ENCODE measurements at regions not wholly inside any gene's neighbourhood (a gene's known extent, or its start where the extent isn't known, plus 50 kb on each side); places are given as distances from the start of the nearest gene placed in this dataset.
A peak's percentile ranks its signal among the peaks of the same experiment; 100 is the strongest.

DNA sequence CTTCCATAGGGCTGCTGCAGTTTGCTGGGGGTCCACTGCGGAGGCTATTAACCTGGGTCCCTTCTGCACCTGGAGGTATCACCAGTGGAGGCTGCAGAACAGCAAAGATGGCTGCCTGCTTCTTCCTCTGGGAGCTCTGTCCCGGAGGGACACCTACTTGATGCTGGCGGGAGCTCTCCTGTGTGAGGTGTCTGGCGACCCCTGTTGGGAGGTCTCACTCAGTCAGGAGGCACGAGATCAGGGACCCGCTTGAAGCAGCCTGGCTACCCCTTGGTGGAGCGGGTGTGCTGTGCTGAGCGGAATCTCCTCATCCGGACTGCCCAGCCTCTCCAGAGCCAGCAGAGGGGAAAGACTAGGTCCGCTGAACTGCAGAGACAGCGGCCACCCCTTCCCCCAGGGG is 56.0 kb upstream of the CTXND1 start:
- no peak for DNase-seq

DNA sequence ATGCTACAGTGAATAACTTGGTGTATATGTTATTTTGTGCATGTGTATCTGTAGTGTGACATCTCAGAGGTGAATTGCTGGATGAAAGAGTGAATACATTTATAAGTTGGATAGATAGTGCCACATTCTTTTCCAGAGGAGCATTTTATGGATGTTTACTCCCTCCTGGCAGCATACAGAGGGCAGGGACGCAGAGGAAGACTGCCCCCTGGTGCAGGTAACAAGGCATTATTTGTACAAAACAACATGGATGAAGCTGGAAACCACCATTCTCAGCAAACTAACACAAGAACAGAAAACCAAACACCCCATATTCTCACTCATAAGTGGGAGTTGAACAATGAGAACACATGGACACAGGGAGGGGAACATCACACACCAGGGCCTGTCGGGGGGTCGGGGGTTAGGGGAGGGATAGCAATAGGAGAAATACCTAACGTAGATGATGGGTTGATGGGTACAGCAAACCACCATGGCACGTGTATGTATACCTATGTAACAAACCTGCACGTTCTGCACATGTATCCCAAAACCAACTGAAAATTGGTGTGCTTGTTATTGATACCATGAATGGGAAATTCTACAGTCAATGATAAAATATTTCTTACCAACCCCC is 57.9 kb upstream of the CTXND1 start:
- DNase-seq = peak; percentile 41

DNA sequence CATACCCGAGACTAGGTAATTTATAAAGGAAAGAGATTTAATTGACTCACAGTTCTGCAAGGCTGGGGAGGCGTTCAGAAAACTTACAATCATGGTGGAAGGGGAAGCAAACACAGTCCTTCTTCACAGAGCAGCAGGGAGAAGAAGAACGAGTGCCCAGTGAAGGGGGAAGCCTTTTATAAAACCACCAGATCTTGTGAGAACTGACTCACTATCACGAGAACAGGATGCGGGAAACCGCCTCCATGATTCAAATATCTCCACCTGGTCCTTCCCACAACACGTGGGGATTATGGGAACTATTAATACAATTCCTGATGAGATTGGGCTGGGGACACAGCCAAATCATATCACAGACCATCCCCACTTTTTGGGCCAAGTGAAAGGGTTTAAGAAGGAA is 58.8 kb upstream of the CTXND1 start:
- no peak for DNase-seq

DNA sequence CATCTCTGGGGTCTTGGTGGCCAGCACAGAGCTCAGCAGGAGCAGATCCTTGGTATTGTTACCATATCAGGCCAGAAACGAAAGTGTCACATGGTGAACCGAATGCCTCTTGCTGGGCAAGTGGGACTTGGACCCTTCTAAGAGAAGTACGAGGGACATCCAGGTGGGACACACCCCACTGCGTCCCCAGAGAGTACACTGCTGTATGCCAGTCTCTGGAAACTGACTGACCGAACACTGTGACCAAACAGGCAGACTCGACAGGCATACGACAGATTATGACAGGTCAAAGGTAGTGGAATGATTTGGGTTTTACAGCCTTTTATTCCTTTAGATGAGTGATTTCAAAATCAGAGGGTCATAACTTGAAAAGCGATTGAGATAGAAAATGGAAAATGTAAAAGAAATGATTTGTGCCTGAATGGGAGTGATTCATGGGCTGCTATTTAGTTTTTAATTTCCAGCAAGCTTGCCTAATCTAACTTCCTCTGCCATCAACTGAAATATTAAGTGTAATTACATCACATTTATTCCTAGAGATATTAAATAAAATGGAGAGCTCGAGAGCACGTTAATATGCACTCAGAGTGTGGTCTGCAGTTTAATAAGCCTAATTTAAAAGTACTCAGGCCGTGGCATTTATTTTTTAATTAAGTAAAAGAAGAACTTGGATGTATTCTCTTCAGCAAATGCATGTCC is 63.4 kb upstream of the CTXND1 start:
- no peak for DNase-seq

DNA sequence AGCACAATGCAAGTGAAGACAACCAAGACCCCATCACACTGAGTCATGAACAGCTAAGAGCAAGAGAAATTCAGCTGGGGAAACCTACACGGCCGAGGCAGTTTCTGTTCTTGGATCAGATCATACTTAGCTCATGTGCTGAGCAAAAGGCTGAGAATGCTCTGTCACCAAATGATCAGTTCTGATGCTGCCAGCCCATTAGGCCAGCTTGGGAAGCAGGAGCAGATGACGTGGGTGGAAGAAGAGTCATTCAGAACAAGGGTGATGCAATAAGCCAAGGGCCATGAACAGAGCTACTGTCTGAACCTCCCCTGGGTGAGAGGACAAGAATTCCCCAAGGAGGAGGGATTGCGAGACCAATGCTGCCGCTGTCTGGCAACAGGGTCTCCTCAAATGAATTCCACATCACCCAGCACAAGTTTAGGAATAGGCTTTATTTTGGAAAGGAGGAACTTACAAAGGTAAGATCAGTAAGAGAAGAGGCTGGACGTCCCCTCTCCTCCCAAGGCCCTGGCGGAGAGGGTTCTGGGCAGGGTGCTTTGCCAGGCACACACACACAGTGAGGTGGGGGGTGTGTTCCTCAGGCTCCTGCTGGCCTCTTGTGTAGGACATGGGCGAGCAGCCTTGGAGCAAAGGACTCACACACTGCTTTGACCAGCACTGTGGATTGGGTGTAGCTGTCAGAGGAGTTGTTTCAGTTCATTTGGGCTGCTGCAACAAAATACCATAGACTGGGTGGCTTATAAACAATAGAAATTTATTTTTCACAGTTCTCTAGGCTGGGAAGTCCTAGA is 65.6 kb upstream of the CTXND1 start:
- peak; percentile 5 for DNase-seq

DNA sequence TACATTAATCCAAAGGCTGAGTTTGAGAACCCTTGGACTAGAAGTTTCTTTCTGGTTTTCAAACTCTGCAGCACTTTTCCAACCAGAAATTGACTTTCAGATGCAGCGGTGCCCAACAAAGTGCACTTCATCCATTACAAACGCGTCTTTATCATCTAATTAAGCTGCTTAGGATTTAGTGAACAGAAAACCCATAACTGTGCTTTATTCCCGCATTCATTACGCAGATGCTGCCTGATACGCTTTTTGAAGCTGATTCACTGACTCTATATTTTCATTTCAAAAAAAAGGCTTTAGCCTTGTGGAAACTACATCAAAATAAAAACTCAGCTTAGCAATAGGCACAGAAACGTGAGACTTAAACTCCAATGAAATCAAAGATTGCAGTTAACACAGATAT is 69.8 kb upstream of the CTXND1 start:
- DNase-seq = no peak

DNA sequence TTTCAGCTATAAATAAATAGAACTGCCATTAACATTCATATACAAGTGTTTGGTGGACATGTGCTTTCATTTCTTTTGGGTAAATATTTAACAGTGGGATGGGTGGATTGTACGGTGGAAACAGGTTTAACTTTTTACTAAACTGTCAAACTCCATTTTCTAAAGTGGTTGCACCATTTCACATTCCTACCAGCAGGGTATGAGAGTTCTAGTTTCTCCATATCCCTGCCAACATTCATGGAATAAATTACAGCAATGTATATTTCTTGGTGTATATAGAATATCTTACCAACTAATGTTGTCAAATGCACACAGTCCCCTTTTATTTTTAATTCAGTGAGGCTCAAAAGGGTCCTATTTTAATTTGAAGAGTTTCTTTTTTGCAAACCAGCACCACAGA is 71.3 kb upstream of the CTXND1 start:
- DNase-seq = no peak

DNA sequence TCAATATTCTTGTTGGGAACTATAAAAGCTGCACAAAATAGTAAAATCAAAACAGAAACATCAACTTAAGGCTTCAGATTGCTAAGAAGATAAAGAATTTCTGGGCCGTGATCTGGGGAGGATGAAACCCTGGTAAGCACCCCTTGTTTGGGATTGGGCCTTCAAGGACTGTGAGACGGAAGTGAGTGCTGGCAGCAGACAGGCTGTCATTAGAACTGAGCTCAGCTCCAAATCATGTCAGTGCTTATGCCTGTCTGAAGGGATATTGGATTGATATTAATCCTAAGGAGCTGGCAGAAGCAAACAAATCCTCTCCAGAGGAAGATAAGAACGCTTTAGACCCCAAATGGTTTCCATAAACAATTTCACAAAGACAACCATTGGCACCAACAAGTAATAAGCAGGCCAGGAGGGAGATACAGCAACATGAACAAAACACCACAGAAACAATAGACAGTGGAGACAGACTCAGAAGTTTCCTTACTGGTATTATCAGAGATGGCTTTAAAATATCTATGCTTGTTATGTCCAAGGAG is 72.6 kb upstream of the CTXND1 start:
- DNase-seq = no peak

DNA sequence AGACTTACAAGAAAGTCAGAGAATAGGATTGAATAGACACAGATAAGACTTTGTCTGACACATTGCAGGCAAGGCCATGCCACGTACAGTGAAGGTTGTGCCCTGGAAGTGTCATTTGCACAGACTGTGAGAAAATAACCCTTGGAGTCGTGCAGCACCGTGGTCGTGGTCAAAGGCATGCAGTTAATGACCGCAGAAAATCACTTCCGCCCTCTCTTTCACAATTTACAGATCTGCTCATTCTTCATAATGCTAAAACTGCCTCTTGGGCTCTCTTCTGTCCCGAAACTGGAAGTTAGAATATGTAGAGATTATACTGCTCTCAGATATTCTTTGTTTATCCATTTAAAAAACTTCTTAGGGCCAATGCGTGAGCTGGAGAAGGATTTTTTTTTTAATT is 73.2 kb upstream of the CTXND1 start:
- no peak for DNase-seq

DNA sequence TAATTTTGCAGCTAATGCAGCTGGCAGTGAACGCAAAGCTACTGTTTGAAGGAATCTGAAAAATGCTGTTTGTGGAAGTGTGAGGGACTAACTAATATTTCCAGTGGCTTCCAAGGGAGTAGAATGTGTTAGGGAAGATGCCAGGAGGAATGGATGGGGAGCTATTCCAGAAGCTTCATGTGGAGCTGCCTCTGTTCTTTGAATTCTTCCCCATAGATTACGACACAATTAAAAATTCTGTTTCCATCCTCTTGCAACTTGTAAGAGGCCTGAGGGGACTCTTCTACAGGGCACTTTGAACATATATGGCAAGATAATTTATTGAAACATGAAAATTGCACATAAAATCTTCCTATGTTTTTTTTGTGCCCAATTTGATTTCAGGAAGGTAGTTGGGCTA is 74.3 kb upstream of the CTXND1 start:
- DNase-seq = no peak

DNA sequence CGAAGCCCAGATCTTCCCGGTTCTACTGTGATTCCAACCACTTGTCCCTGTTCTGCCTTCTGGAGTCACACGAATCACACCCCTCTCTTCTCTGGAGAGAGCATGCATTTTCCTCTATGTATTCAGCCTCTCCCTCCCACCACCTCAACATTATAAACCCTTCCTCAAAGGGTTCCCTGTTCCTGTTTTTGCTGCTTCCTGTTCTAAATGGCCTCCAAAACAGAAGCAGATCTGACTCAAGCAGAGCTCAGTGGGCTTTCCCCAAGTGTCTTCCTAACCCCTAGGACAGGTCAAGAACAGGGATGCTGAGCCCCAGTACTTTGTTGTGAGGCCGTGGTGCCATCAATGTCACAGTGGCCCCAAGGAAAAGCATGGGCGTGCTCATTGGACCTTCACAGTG is 75.7 kb upstream of the ARNT2 start:
- no peak for DNase-seq

DNA sequence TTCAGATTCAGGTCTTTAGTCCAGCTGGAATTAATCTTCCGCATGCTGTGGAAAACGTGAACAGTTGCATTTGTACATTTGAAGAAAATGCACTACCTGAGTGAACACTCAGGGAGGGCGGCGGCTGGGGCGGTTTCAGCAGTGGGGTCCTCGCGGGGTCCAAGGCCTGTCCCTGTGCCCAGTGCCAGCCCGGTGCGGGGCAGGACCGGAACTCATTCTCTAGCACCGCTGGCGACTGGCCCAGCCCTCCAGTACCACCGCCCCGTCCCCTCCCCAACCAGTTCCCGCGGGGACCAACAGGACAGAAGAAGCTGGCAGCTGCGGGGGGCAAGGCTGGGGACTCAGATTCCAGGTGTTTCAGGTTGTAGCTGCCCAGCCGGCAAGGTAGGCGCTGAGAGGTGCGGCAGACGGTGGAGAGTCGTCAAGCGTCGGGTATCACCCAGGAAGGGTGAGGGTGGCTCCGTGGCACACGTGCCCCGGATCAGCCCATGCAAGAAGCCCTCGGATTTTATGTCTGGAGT is 72.2 kb upstream of the ARNT2 start:
- DNase-seq = no peak

DNA sequence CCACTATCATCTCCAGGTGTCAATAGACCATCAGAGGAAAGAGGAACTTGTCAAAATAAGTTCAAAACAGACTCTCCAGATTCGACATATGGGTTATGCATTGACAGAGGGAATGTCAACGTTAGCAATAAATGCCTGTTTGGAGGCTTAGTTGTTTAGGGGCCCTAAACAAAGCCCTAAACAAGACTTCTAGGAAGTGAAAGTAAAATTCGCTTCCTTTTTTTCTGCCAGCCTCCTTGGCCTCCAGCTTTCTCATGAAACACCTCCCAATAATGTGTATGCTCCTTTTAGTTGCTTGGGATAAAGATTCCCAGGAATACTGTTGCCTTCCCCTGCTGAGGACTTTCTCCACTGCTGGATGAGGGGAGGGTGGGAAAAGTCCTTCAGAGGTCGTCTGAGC is 70.9 kb upstream of the ARNT2 start:
- no peak for DNase-seq

DNA sequence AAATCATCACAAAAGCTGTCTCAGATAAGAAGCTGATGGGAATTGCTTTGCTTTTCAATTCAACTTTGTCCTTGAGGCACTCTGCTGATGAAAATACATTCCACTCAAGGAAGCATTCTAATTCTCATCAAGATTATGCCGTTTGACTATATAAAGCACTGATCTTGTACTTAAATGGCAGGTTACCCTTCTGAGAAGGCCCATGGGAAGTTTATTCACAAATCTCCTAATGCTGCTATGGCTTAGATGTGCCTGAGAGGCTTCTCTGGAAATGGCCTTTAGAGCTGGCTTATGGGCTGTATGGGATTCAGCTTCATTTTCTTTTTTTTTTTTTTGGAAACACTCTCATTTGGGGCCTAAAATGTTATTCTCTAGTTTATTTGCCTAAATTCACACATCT is 69.7 kb upstream of the ARNT2 start:
- no peak for DNase-seq

DNA sequence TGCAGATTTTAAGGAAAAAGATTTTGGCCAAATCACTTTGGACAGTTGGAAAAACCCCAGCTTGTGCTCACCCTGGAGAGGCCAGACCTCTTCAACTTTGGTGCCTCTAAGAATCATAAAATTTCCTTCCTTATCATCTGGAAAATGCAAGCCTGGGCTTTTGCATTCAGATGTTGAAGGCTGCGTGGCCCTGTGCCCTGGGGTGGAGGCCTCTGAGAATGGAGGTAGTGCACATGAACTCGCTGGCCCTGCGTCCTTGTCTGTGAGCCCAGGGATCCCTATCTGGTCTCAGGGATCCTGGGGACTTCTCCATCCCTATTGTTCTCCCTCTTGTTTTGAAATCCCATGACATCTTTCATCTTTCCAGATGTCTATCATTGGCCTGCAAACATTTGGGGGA is 64.6 kb upstream of the ARNT2 start:
- no peak for DNase-seq

DNA sequence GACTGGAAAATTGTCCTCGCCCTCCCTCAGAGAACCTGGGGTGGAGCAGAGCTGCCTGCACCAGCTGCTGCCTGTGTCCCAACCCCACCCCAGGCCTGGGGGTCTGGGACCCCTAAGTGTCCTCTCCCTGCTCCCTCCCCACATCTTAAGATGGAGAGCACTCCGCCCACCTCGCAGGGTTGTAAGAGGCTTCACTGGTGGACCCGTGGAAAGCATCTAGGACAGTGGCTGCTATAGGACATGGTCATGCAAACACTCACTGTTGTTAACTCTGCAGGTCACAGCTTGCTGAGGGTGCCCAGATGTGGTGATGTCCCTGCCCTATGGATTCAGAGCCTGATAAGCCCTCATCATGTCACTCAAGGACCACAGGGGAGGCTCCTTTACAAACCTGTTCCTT is 62.0 kb upstream of the ARNT2 start:
- DNase-seq = no peak

DNA sequence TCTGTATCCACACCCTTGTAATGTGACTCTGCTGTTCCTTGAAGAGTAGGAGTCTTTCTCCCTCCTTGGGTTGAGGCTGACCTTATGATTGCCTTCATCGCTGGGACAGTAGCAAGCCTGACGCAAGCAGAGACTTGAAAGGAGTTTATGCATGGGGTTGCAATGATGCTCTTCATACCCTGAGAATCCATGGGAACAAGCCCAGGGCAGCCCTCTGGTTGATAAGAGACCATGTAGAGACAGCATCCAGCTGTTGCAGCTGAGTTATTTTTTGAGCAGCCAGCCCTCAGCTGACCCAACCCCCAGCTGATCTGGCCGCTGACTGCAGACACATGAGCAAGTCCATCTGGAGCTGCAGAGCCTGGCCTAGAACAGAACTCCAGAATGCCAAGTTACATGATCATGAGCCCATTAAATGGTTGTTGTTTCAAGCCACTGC is 60.6 kb upstream of the ARNT2 start:
- DNase-seq = peak; percentile 80

DNA sequence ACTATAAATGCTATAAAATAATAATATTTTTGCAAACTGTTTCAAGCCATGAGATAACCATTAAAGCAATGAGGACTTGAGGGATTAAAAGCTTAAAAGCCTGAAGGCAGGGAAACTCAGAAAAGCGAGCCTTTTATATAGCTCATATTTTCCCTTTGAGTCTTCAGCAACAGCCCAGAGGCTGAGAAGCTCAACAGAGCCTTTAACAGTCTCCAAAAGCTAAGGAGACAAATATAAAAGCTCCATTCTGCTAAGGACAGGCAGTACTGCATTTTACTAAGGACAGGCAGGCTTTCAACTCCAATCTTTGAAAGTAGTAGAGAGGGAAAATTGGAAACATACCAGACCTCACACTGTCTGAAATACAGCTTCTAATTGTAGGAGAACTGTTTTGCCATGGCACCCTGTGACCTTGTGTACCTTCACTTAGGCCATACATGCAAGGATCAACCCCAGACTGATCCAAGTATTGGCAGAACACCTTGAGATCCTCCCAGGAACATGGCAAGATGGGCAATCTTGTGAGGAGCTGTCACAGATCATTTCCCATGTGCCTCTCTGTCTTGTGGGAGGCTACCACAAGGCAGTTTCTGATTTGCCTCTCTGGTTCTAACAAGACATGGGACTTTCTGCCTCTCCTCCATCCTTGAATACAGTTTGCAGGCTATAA is 53.1 kb upstream of the ARNT2 start:
- DNase-seq = no peak

All from tongue (tissue), 1 donor.